ENCODE measurements at regions not wholly inside any gene's neighbourhood (a gene's known extent, or its start where the extent isn't known, plus 50 kb on each side); places are given as distances from the start of the nearest gene placed in this dataset.

- Histone ChIP-seq H3K4me3 (no peak overlapping the region), H3K27me3 (no peaks in the 10 kb centered on the region), H3K27ac (no peak overlapping the region), H3K9me3 (no peaks in the 10 kb centered on the region), H3K36me3 (no peaks in the 10 kb centered on the region), H3K4me1 (no peaks in the 10 kb centered on the region)
- intact Hi-C loops (cut with DNase I) = no loop called here
- TF ChIP-seq POLR2A (IDR thresholded peaks at IDR 0.05) (no peak), POLR2AphosphoS5 (IDR thresholded peaks at IDR 0.05; ENCODE audit: insufficient read depth in 1 of 2, low read depth in 1 of 2) (no peak), CTCF (IDR thresholded peaks at IDR 0.05) (no peak)
- peak; percentile 6 to 67 for DNase-seq (ENCODE audit: extremely low spot score in 2 of 2)
These were observed 67.5 kb upstream of the IRX6 start for GRCh38 chr16:55256412-55257016.

DNA sequence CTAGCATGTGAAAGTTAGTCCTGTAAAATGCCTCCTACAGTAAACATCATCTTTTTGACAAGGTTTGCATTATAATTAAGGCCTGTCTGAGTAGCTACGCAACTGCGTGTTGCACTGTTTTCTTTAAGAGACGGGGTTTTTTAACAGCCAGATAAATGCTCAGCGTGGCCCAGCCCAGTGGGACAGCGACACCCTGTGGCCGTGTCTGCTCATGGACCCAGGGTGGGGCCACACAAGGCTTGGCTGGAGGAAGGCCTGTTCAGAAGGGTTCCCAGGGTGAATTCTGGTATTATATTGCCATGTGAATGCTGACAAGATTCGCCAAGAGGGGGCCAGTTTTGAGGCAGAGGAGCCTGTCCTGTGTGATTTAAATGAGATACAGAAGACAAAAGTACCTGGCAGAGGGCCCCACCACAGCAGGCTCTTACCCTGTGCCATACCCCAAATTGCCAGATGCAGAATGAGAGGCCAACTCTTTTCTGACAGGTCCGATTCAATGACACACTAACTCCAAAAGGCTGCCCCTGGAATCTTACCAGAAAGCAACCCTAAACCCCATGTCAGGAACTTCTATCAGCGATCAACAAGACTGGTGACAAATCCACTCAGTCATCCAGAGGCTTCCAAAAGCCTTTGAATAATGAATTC, 65.9 kb upstream of the IRX6 start:
- intact Hi-C loops (cut with DNase I) = no loop called here
- DNase-seq (ENCODE audit: extremely low spot score in 2 of 2) = peak; percentile 58 to 74
- no peaks in the 10 kb centered on the region for H3K9me3 ChIP-seq
- TF ChIP-seq POLR2A (IDR thresholded peaks at IDR 0.05) (no peak), CTCF (IDR thresholded peaks at IDR 0.05) (peak in 2 of 3 experiments; percentile 28 to 38), POLR2AphosphoS5 (IDR thresholded peaks at IDR 0.05; ENCODE audit: insufficient read depth in 1 of 2, low read depth in 1 of 2) (peak in 1 of 2 donors; percentile 17)
- no peak overlapping the region for H3K27ac ChIP-seq
- H3K4me3 ChIP-seq = no peak overlapping the region
- no peaks in the 10 kb centered on the region for H3K36me3 ChIP-seq
- H3K4me1 ChIP-seq = no peaks in the 10 kb centered on the region
- H3K27me3 ChIP-seq = no peaks in the 10 kb centered on the region

GRCh38 chr16:55261301-55261700, 62.7 kb upstream of the IRX6 start:
- intact Hi-C loops (cut with DNase I) = no loop called here
- no peak for TF ChIP-seq POLR2AphosphoS5 (IDR thresholded peaks at IDR 0.05; ENCODE audit: insufficient read depth in 1 of 2, low read depth in 1 of 2)
- TF ChIP-seq POLR2A (IDR thresholded peaks at IDR 0.05) = no peak
- TF ChIP-seq CTCF (IDR thresholded peaks at IDR 0.05) = no peak
- Histone ChIP-seq H3K27ac (no peak overlapping the region), H3K36me3 (no peaks in the 10 kb centered on the region), H3K4me1 (no peaks in the 10 kb centered on the region), H3K27me3 (no peaks in the 10 kb centered on the region), H3K4me3 (no peak overlapping the region), H3K9me3 (no peaks in the 10 kb centered on the region)
- DNase-seq (ENCODE audit: extremely low spot score in 2 of 2) = peak in 1 of 2 donors; percentile 40

DNA sequence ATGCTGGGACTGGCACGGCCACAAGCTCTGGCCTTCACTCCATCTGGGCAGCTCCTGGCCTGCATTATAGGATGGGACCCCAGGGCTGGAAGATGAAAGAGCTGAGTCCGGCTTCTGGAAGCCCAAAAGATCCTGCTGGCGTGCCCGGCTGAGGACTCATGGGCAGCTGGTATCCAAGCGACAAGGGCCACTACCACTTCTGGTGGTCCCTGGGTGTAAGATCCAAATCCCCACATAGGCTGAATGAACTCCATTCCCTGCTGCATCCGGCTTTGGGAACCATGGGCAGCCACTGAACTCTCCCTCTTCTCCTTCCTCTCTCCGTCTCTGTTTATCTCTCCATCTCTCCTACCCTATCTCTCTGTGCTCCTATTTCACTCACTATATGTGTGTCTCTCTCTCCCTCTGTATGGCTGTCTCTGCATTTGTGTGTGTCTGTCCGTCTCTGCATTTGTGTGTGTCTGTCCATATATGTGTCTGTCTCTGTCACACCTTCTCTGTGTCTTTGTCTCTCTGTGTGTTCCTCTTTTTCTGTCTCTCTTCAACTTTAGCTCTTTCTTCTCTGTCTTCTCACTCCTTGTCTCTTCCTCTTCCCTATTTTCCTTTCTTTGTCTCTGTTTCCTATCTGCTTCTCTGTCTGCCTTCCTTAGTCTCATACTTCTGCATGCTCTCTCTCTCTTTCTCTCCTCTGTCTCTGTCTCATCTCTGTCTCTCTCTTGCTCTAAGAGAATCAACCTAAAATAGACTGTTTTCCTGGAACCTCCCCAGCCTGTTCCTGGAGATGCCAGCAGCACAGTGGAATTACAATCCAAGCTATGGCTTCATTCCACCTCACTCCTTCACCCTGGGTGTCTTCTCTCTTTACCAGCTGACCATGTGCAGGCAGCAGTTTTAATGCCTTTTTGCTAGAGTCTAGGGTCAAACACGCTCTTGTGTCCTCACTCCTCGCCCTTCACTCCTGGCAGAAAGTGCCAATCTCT, 60.4 kb upstream of the IRX6 start:
- intact Hi-C loops (cut with DNase I) = no loop called here

More for the DNA sequence above, 60.4 kb upstream of the IRX6 start:
- H3K27ac ChIP-seq = no peak overlapping the region
- no peak overlapping the region for H3K4me3 ChIP-seq
- TF ChIP-seq POLR2A (IDR thresholded peaks at IDR 0.05) = no peak
- no peak for TF ChIP-seq POLR2AphosphoS5 (IDR thresholded peaks at IDR 0.05; ENCODE audit: insufficient read depth in 1 of 2, low read depth in 1 of 2)
- TF ChIP-seq CTCF (IDR thresholded peaks at IDR 0.05) = no peak
- no peaks in the 10 kb centered on the region for H3K9me3 ChIP-seq
- no peaks in the 10 kb centered on the region for H3K4me1 ChIP-seq
- H3K27me3 ChIP-seq = no peaks in the 10 kb centered on the region
- DNase-seq (ENCODE audit: extremely low spot score in 2 of 2) = peak; percentile 40 to 91
- H3K36me3 ChIP-seq = no peaks in the 10 kb centered on the region

All from vagina (tissue), 2 donors.